HG03439 (cell line): ENCODE measurements at regions not wholly inside any gene's neighbourhood (a gene's known extent, or its start where the extent isn't known, plus 50 kb on each side); places are given as distances from the start of the nearest gene placed in this dataset.
"Not testable (repeated sequence)": the region's sequence is repeated elsewhere in the genome, so short reads cannot be mapped to it uniquely, and the experiment has no call there.

ENCODE experiments used
- ATAC-seq: cut with Tn5 transposase; IDR thresholded peaks from one replicate; pipeline ENCODE4 v1.9.1; 2021; ENCODE audit warnings: mild to moderate bottlenecking, moderate library complexity; ENCODE audit not compliant: unreplicated experiment

GRCh38 chr22:15772337-15772736 is 82.5 kb downstream of the POTEH start:
- ATAC-seq: not testable (repeated sequence)

GRCh38 chr22:15775118-15775517 is 85.3 kb downstream of the POTEH start:
- not testable (repeated sequence) for ATAC-seq

- ATAC-seq: peak; percentile 71
Observed at GRCh38 chr22:15775670-15776669, 86.1 kb downstream of the POTEH start.

- not testable (repeated sequence) for ATAC-seq
Observed at GRCh38 chr22:15776727-15777126, 86.9 kb downstream of the POTEH start.

- not testable (repeated sequence) for ATAC-seq
Observed at GRCh38 chr22:15777150-15777549, 87.3 kb downstream of the POTEH start.

- ATAC-seq: not testable (repeated sequence)
Observed at GRCh38 chr22:15777557-15777956, 87.7 kb downstream of the POTEH start.

- ATAC-seq: not testable (repeated sequence)
Observed at GRCh38 chr22:15778366-15778765, 88.5 kb downstream of the POTEH start.

- not testable (repeated sequence) for ATAC-seq
Observed at GRCh38 chr22:15781652-15782051, 91.8 kb downstream of the POTEH start.

- not testable (repeated sequence) for ATAC-seq
Observed at GRCh38 chr22:15782933-15783332, 93.1 kb downstream of the POTEH start.

GRCh38 chr22:15784383-15785085 is 94.7 kb downstream of the POTEH start:
- peak; percentile 67 for ATAC-seq

GRCh38 chr22:15786942-15787733 is 97.3 kb downstream of the POTEH start:
- not testable (repeated sequence) for ATAC-seq

- not testable (repeated sequence) for ATAC-seq
Observed at GRCh38 chr22:15791557-15791956, 101.7 kb downstream of the POTEH start.

GRCh38 chr22:15799935-15800334 is 110.1 kb downstream of the POTEH start:
- ATAC-seq: not testable (repeated sequence)

- ATAC-seq: peak; percentile 71
Observed at GRCh38 chr22:15811141-15811540, 121.3 kb downstream of the POTEH start.

GRCh38 chr22:15815783-15816182 is 126.0 kb downstream of the POTEH start:
- not testable (repeated sequence) for ATAC-seq

- ATAC-seq: not testable (repeated sequence)
Observed at GRCh38 chr22:15816470-15816869, 126.6 kb downstream of the POTEH start.

- ATAC-seq: not testable (repeated sequence)
Observed at GRCh38 chr22:15817264-15817663, 127.4 kb downstream of the POTEH start.

GRCh38 chr22:15819886-15820285 is 130.1 kb downstream of the POTEH start:
- ATAC-seq: not testable (repeated sequence)

- ATAC-seq: not testable (repeated sequence)
Observed at GRCh38 chr22:15821088-15821487, 131.3 kb downstream of the POTEH start.

- ATAC-seq: not testable (repeated sequence)
Observed at GRCh38 chr22:15822001-15822400, 132.2 kb downstream of the POTEH start.

GRCh38 chr22:15823178-15823577 is 133.4 kb downstream of the POTEH start:
- not testable (repeated sequence) for ATAC-seq
